SK-N-SH (cell line): ENCODE measurements at regions not wholly inside any gene's neighbourhood (a gene's known extent, or its start where the extent isn't known, plus 50 kb on each side); places are given as distances from the start of the nearest gene placed in this dataset.

Experiments used
- CTCF ChIA-PET: fragments of 300-600, 350-600 bp; formaldehyde crosslinking; extraction: SDS; loops from one replicate; lab custom pipeline; 2021; lab: Yijun Ruan, JAX
- POLR2A ChIA-PET: fragments of 350-600 bp; sonication (Branson Sonifier 250); formaldehyde crosslinking; extraction: SDS; loops from one replicate; lab custom pipeline; 2020; ENCODE audit warnings: antibody characterized with exemption, inconsistent platforms; lab: Yijun Ruan, JAX
- DNase-seq: peaks from one replicate; pipeline ENCODE4 v3.0.0; 2012
- H2AFZ ChIP-seq: fragments of 200-600 bp; sonication (generic); 2 replicates; pipeline ENCODE4 v1.8.1; 2016; ENCODE audit warnings: antibody characterized with exemption, mild to moderate bottlenecking, low read depth
- H3F3A ChIP-seq: fragments of 200-600 bp; sonication (generic); replicated peaks from 2 replicates; pipeline ENCODE3; 2016; ENCODE audit warnings: antibody characterized with exemption, mild to moderate bottlenecking; ENCODE audit not compliant: insufficient read depth
- H3K27ac ChIP-seq, 2 experiments: fragments of 200-500 bp in 1 of 2; fragments of 200-600 bp in 1 of 2; sonication (Bioruptor generic) in 1 of 2; sonication (generic), shearing (Covaris generic) in 1 of 2; 2 replicates each; pipeline versions ENCODE4 v1.5.1 to v1.6.1; 2014 to 2016; ENCODE audit warnings: low read depth in 2 of 2, inconsistent platforms in 1 of 2, low read length in 1 of 2, mild to moderate bottlenecking in 1 of 2, mixed read lengths in 1 of 2
- H3K27me3 ChIP-seq: fragments of 200-600 bp; sonication (generic), shearing (Covaris generic); 2 replicates; pipeline ENCODE4 v1.6.1; 2016; ENCODE audit warnings: mixed run types; ENCODE audit not compliant: insufficient read depth
- H3K36me3 ChIP-seq, 2 experiments: fragments of 200-500 bp in 1 of 2; fragments of 200-600 bp in 1 of 2; sonication (Bioruptor generic) in 1 of 2; sonication (generic) in 1 of 2; replicated peaks in 1 of 2; 2 replicates each; pipeline versions ENCODE3 to v1.5.1; 2014 to 2016; ENCODE audit warnings: low read length in 1 of 2, mild to moderate bottlenecking in 1 of 2; ENCODE audit not compliant: insufficient read depth in 2 of 2, control insufficient read depth in 1 of 2
- H3K4me1 ChIP-seq, 2 experiments: fragments of 200-500 bp in 1 of 2; fragments of 200-600 bp in 1 of 2; sonication (Bioruptor generic) in 1 of 2; sonication (generic), shearing (Covaris generic) in 1 of 2; 2 replicates each; pipeline versions ENCODE4 v1.5.1 to v1.6.1; 2014 to 2016; ENCODE audit warnings: low read depth in 1 of 2, low read length in 1 of 2, mixed run types in 1 of 2; ENCODE audit not compliant: insufficient read depth in 2 of 2, control insufficient read depth in 1 of 2
- H3K4me2 ChIP-seq: fragments of 200-600 bp; sonication (generic), shearing (Covaris generic); 2 replicates; pipeline ENCODE4 v1.6.1; 2017; ENCODE audit warnings: mixed run types
- H3K4me3 ChIP-seq, 2 experiments: fragments of 200-500 bp in 1 of 2; fragments of 200-600 bp in 1 of 2; sonication (Bioruptor generic) in 1 of 2; sonication (generic), shearing (Covaris generic) in 1 of 2; 2 replicates each; pipeline versions ENCODE4 v1.5.1 to v1.8.1; 2014 to 2016; ENCODE audit warnings: low read depth in 2 of 2, inconsistent platforms in 1 of 2, low read length in 1 of 2, mild to moderate bottlenecking in 1 of 2, mixed read lengths in 1 of 2, moderate library complexity in 1 of 2
- H3K79me2 ChIP-seq: fragments of 200-600 bp; sonication (generic); 2 replicates; pipeline ENCODE4 v1.8.1; 2017; ENCODE audit warnings: mild to moderate bottlenecking; ENCODE audit not compliant: insufficient read depth
- H3K9ac ChIP-seq: fragments of 200-600 bp; sonication (generic); 2 replicates; pipeline ENCODE4 v1.6.1; 2017; ENCODE audit warnings: mixed run types
- H3K9me2 ChIP-seq: fragments of 200-600 bp; sonication (generic); 2 replicates; pipeline ENCODE4 v1.6.1; 2017; ENCODE audit warnings: mixed run types
- H3K9me3 ChIP-seq: fragments of 200-600 bp; sonication (generic); 2 replicates; pipeline ENCODE4 v1.6.1; 2017; ENCODE audit warnings: mixed run types, mild to moderate bottlenecking, moderate library complexity
- H4K20me1 ChIP-seq: fragments of 200-600 bp; sonication (generic); 2 replicates; pipeline ENCODE4 v1.6.1; 2017; ENCODE audit warnings: mild to moderate bottlenecking, mixed run types; ENCODE audit not compliant: insufficient read depth
- ELF1 ChIP-seq: IDR thresholded peaks from 2 replicates; pipeline ENCODE4 v1.4.0; 2012
- GATA2 ChIP-seq: sonication (generic); formaldehyde crosslinking; IDR thresholded peaks from 2 replicates; pipeline ENCODE4 v1.5.0; 2020; ENCODE audit warnings: mild to moderate bottlenecking, missing genetic modification reagents
- JUND ChIP-seq: IDR thresholded peaks from 2 replicates; pipeline ENCODE4 v1.4.0; 2012
- MEF2A ChIP-seq: IDR thresholded peaks from 2 replicates; pipeline ENCODE4 v1.4.0; 2012; ENCODE audit warnings: low read depth, borderline replicate concordance
- MXI1 ChIP-seq: IDR thresholded peaks from 2 replicates; pipeline ENCODE4 v1.6.1; 2012; ENCODE audit warnings: mild to moderate bottlenecking, low read depth, low read length, improper control_type of control experiment
- NFIC ChIP-seq: IDR thresholded peaks from 2 replicates; pipeline ENCODE4 v1.4.0; 2012; ENCODE audit warnings: borderline replicate concordance
- POLR2AphosphoS5 ChIP-seq: IDR thresholded peaks from 2 replicates; pipeline ENCODE4 v1.6.1; 2012; ENCODE audit warnings: low read depth, low read length
- RAD21 ChIP-seq: IDR thresholded peaks from 2 replicates; pipeline ENCODE4 v1.6.1; 2012; ENCODE audit warnings: mild to moderate bottlenecking, low read length
- RCOR1 ChIP-seq: fragments of 150-350 bp; IDR thresholded peaks from 2 replicates; pipeline ENCODE4 v1.6.1; 2017; ENCODE audit warnings: antibody characterized with exemption, low read length
- RFX5 ChIP-seq: IDR thresholded peaks from 2 replicates; pipeline ENCODE4 v1.6.1; 2012; ENCODE audit warnings: mild to moderate bottlenecking, improper control_type of control experiment, low read length
- RXRA ChIP-seq: IDR thresholded peaks from 2 replicates; pipeline ENCODE4 v1.4.0; 2012; ENCODE audit warnings: low read depth, mild to moderate bottlenecking, borderline replicate concordance
- SIN3A ChIP-seq: IDR thresholded peaks from 2 replicates; pipeline ENCODE4 v1.6.1; 2012; ENCODE audit warnings: low read depth, mild to moderate bottlenecking, low read length, moderate library complexity, borderline replicate concordance
- SMC3 ChIP-seq: IDR thresholded peaks from 2 replicates; pipeline ENCODE4 v1.6.1; 2012; ENCODE audit warnings: low read depth, low read length, improper control_type of control experiment
- WGBS: methylation state at CpG from one replicate; pipeline ENCODE4 v1.1.6; 2017; ENCODE audit warnings: low lambda C conversion rate; 5-methylcytosine and 5-hydroxymethylcytosine counted together
- TF ChIP-seq, protein P1 (sequence below): fragments of 150-350 bp; IDR thresholded peaks from 2 replicates; pipeline ENCODE4 v1.6.1; 2016; ENCODE audit warnings: mild to moderate bottlenecking, low read depth, low read length
- TF ChIP-seq, protein P2 (sequence below): fragments of 150-350 bp; IDR thresholded peaks from 2 replicates; pipeline ENCODE4 v1.6.1; 2017; ENCODE audit warnings: antibody characterized with exemption, low read length, low read depth, borderline replicate concordance
- TF ChIP-seq, protein P3 (sequence below): IDR thresholded peaks from 2 replicates; pipeline ENCODE4 v1.4.0; 2012; ENCODE audit warnings: low read depth, borderline replicate concordance
- TF ChIP-seq, protein P4 (sequence below): IDR thresholded peaks from 2 replicates; pipeline ENCODE4 v1.4.0; 2012; ENCODE audit warnings: low read depth
- TF ChIP-seq, protein P5 (sequence below): IDR thresholded peaks from 2 replicates; pipeline ENCODE4 v1.6.1; 2012; ENCODE audit warnings: mild to moderate bottlenecking, low read depth, low read length, moderate library complexity

DNA sequence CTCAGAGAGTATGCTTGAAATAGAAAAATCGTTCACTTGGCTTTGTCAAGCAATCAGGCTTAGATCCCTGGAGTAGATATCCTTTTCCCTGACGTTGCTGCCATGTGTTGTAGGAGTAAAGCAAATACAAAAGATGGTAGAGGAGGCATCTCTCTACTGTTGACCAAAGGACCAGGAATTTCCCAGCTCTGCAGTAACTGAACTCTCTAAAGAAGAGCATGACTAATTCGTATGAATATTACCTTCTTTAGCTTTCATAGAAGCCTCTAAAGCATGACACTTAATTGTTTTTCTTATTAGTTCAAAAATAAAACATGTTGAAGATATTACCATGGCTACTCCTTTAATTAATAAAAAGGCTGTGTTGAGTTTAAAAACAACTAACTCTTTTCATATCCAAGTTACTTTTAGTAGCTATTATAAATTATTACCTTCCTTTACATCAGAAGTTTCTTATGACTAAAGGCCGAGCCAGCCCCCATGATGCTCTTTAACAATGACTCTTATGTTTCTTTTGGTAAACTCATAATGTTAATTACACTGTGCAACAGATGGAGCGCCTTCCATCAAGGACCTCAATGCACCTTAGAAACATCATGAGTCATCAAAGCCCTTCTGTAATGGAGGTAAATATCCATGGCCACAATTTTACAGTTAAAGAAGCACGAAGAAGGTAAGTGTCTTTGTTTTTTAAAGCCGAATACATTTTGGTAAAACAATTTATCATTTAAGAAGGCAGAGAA is 352.4 kb downstream of the KLF5 start:
- Histone ChIP-seq H3K36me3 (no peaks in the 10 kb centered on the region), H3K9ac (no peak overlapping the region), H3K4me2 (no peak overlapping the region), H3K27me3 (no peaks in the 10 kb centered on the region), H3K9me3 (no peaks in the 10 kb centered on the region), H4K20me1 (no peaks in the 10 kb centered on the region), H3K4me3 (no peak overlapping the region), H3F3A (no peaks in the 10 kb centered on the region), H3K79me2 (no peaks in the 10 kb centered on the region), H3K9me2 (no peaks in the 10 kb centered on the region), H3K27ac (no peak overlapping the region), H2AFZ (no peak overlapping the region), H3K4me1 (no peaks in the 10 kb centered on the region)
- WGBS, result 40% methylated on average over 7 of the region's 7 CpGs
- TF ChIP-seq SIN3A (no peak), SMC3 (no peak), ELF1 (no peak), POLR2AphosphoS5 (no peak), JUND (no peak), RAD21 (no peak), GATA2 (CRISPR knock-in tag) (no peak), RFX5 (no peak), MXI1 (no peak), MEF2A (no peak), RCOR1 (no peak), RXRA (no peak), NFIC (no peak)
- TF ChIP-seq, protein P1, sequence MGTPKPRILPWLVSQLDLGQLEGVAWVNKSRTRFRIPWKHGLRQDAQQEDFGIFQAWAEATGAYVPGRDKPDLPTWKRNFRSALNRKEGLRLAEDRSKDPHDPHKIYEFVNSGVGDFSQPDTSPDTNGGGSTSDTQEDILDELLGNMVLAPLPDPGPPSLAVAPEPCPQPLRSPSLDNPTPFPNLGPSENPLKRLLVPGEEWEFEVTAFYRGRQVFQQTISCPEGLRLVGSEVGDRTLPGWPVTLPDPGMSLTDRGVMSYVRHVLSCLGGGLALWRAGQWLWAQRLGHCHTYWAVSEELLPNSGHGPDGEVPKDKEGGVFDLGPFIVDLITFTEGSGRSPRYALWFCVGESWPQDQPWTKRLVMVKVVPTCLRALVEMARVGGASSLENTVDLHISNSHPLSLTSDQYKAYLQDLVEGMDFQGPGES, result no peak
- TF ChIP-seq, protein P2, sequence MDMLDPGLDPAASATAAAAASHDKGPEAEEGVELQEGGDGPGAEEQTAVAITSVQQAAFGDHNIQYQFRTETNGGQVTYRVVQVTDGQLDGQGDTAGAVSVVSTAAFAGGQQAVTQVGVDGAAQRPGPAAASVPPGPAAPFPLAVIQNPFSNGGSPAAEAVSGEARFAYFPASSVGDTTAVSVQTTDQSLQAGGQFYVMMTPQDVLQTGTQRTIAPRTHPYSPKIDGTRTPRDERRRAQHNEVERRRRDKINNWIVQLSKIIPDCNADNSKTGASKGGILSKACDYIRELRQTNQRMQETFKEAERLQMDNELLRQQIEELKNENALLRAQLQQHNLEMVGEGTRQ, result no peak
- TF ChIP-seq, protein P3, sequence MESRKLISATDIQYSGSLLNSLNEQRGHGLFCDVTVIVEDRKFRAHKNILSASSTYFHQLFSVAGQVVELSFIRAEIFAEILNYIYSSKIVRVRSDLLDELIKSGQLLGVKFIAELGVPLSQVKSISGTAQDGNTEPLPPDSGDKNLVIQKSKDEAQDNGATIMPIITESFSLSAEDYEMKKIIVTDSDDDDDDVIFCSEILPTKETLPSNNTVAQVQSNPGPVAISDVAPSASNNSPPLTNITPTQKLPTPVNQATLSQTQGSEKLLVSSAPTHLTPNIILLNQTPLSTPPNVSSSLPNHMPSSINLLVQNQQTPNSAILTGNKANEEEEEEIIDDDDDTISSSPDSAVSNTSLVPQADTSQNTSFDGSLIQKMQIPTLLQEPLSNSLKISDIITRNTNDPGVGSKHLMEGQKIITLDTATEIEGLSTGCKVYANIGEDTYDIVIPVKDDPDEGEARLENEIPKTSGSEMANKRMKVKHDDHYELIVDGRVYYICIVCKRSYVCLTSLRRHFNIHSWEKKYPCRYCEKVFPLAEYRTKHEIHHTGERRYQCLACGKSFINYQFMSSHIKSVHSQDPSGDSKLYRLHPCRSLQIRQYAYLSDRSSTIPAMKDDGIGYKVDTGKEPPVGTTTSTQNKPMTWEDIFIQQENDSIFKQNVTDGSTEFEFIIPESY, result no peak
- TF ChIP-seq, protein P4, sequence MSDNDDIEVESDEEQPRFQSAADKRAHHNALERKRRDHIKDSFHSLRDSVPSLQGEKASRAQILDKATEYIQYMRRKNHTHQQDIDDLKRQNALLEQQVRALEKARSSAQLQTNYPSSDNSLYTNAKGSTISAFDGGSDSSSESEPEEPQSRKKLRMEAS, result no peak
- TF ChIP-seq, protein P5, sequence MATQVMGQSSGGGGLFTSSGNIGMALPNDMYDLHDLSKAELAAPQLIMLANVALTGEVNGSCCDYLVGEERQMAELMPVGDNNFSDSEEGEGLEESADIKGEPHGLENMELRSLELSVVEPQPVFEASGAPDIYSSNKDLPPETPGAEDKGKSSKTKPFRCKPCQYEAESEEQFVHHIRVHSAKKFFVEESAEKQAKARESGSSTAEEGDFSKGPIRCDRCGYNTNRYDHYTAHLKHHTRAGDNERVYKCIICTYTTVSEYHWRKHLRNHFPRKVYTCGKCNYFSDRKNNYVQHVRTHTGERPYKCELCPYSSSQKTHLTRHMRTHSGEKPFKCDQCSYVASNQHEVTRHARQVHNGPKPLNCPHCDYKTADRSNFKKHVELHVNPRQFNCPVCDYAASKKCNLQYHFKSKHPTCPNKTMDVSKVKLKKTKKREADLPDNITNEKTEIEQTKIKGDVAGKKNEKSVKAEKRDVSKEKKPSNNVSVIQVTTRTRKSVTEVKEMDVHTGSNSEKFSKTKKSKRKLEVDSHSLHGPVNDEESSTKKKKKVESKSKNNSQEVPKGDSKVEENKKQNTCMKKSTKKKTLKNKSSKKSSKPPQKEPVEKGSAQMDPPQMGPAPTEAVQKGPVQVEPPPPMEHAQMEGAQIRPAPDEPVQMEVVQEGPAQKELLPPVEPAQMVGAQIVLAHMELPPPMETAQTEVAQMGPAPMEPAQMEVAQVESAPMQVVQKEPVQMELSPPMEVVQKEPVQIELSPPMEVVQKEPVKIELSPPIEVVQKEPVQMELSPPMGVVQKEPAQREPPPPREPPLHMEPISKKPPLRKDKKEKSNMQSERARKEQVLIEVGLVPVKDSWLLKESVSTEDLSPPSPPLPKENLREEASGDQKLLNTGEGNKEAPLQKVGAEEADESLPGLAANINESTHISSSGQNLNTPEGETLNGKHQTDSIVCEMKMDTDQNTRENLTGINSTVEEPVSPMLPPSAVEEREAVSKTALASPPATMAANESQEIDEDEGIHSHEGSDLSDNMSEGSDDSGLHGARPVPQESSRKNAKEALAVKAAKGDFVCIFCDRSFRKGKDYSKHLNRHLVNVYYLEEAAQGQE, result no peak
- ChIA-PET POLR2A (no interaction called here), CTCF (no interaction called here)
- DNase-seq, result no peak
